Liver (tissue), 7 donors: ENCODE measurements at regions not wholly inside any gene's neighbourhood (a gene's known extent, or its start where the extent isn't known, plus 50 kb on each side); places are given as distances from the start of the nearest gene placed in this dataset.

ENCODE experiments used
- DNase-seq: peaks from one replicate; pipeline ENCODE4 v3.0.0-alpha.2; 2017; ENCODE audit warnings: low spot score
- H3K27ac ChIP-seq, 2 donors: one replicate each; pipeline ENCODE4 v1.7.0; 2013; ENCODE audit warnings: inconsistent platforms in 2 of 2, low read length in 2 of 2, control low read depth in 1 of 2, low read depth in 1 of 2, mild to moderate bottlenecking in 1 of 2
- H3K27me3 ChIP-seq, 4 donors: one replicate each; pipeline versions ENCODE4 v1.6.1 to v1.7.0; 2013; ENCODE audit warnings: low read length in 3 of 4, inconsistent platforms in 1 of 4, mild to moderate bottlenecking in 1 of 4, moderate library complexity in 1 of 4; ENCODE audit not compliant: control insufficient read depth in 4 of 4, insufficient read depth in 4 of 4
- H3K36me3 ChIP-seq, 4 donors: one replicate each; pipeline versions ENCODE4 v1.6.1 to v1.7.0; 2013; ENCODE audit warnings: low read length in 3 of 4, mild to moderate bottlenecking in 3 of 4, low read depth in 1 of 4, moderate library complexity in 1 of 4; ENCODE audit not compliant: control insufficient read depth in 4 of 4, insufficient read depth in 3 of 4
- H3K4me1 ChIP-seq, 4 donors: one replicate each; pipeline versions ENCODE4 v1.6.1 to v1.7.0; 2013; ENCODE audit warnings: low read length in 3 of 4, mild to moderate bottlenecking in 3 of 4, moderate library complexity in 1 of 4; ENCODE audit not compliant: control insufficient read depth in 4 of 4, insufficient read depth in 4 of 4
- H3K4me3 ChIP-seq, 3 donors: one replicate each; pipeline versions ENCODE4 v1.6.1 to v1.7.0; 2013; ENCODE audit warnings: low read length in 3 of 3, control low read depth in 1 of 3, low read depth in 1 of 3, mild to moderate bottlenecking in 1 of 3
- H3K9ac ChIP-seq, 2 donors: one replicate each; pipeline ENCODE4 v1.7.0; 2013; ENCODE audit warnings: low read length in 2 of 2, mild to moderate bottlenecking in 2 of 2, moderate library complexity in 2 of 2, control low read depth in 1 of 2, low read depth in 1 of 2
- H3K9me3 ChIP-seq, 4 donors: one replicate each; pipeline versions ENCODE4 v1.6.1 to v1.7.0; 2013; ENCODE audit warnings: low read length in 3 of 4; ENCODE audit not compliant: control insufficient read depth in 4 of 4
- EGR1 ChIP-seq, 2 donors: IDR thresholded peaks; 2 replicates each; pipeline ENCODE4 v1.6.1; 2016 to 2018; ENCODE audit warnings: antibody characterized with exemption in 2 of 2, low read depth in 2 of 2
- FOXA2 ChIP-seq: IDR thresholded peaks from 2 replicates; pipeline ENCODE4 v1.6.1; 2016; ENCODE audit warnings: antibody characterized with exemption
- GABPA ChIP-seq, 2 donors: IDR thresholded peaks in 1 of 2; conservative IDR thresholded peaks in 1 of 2; 2 replicates each; pipeline ENCODE4 v1.6.1; 2016; ENCODE audit warnings: antibody characterized with exemption in 2 of 2, mild to moderate bottlenecking in 1 of 2, moderate library complexity in 1 of 2
- HNF4A ChIP-seq, 2 donors: conservative IDR thresholded peaks; 2 replicates each; pipeline ENCODE4 v1.6.1; 2016; ENCODE audit warnings: antibody characterized with exemption in 2 of 2, mild to moderate bottlenecking in 2 of 2
- HNF4G ChIP-seq: IDR thresholded peaks from 2 replicates; pipeline ENCODE4 v1.6.1; 2016; ENCODE audit warnings: antibody characterized with exemption
- JUND ChIP-seq, 2 donors: IDR thresholded peaks; 2 replicates each; pipeline ENCODE4 v1.6.1; 2016; ENCODE audit warnings: antibody characterized with exemption in 2 of 2
- NR2F2 ChIP-seq: IDR thresholded peaks from 2 replicates; pipeline ENCODE4 v1.6.1; 2016; ENCODE audit warnings: antibody characterized with exemption
- RXRA ChIP-seq, 2 donors: IDR thresholded peaks; 2 replicates each; pipeline ENCODE4 v1.6.1; 2017 to 2018; ENCODE audit warnings: antibody characterized with exemption in 2 of 2, mild to moderate bottlenecking in 1 of 2
- YY1 ChIP-seq: IDR thresholded peaks from 2 replicates; pipeline ENCODE4 v1.6.1; 2016; ENCODE audit warnings: antibody characterized with exemption, mild to moderate bottlenecking
- ZBTB33 ChIP-seq: IDR thresholded peaks from 2 replicates; pipeline ENCODE4 v1.6.1; 2016; ENCODE audit warnings: antibody characterized with exemption
- WGBS: extraction: QIAGEN DNeasy Blood & Tissue Kit; methylation state at CpG from one replicate; pipeline ENCODE4 v1.1.7; 2013; 5-methylcytosine and 5-hydroxymethylcytosine counted together
- TF ChIP-seq, protein P1 (sequence below): IDR thresholded peaks from 2 replicates; pipeline ENCODE4 v1.6.1; 2016; ENCODE audit warnings: antibody characterized with exemption, mild to moderate bottlenecking
- TF ChIP-seq, protein P2 (sequence below): IDR thresholded peaks from 2 replicates; pipeline ENCODE4 v1.6.1; 2016; ENCODE audit warnings: antibody characterized with exemption
- donor health status: healthy.
- donor health status: healthy.
- donor health status: healthy.
- donor health status: healthy.

GRCh38 chr3:31048143-31048542 is 153.7 kb upstream of the GADL1 start:
- TF ChIP-seq HNF4G (no peak), HNF4A (conservative IDR thresholded peaks at IDR 0.05) (no peak)
- H3K4me3 ChIP-seq, result no peak overlapping the region
- no peak for DNase-seq
- no peak overlapping the region for H3K9ac ChIP-seq
- no peak overlapping the region for H3K27ac ChIP-seq
- peaks cover 0 to 4% (median under 1%) of the 10 kb centered on the region in 4 donors for H3K9me3 ChIP-seq
- peaks cover 0 to 6% (median 1%) of the 10 kb centered on the region in 4 donors for H3K27me3 ChIP-seq
- no peaks in the 10 kb centered on the region for H3K4me1 ChIP-seq
- H3K36me3 ChIP-seq, result no peaks in the 10 kb centered on the region
- 85% methylated on average over 2 of the region's 2 CpGs for WGBS

DNA sequence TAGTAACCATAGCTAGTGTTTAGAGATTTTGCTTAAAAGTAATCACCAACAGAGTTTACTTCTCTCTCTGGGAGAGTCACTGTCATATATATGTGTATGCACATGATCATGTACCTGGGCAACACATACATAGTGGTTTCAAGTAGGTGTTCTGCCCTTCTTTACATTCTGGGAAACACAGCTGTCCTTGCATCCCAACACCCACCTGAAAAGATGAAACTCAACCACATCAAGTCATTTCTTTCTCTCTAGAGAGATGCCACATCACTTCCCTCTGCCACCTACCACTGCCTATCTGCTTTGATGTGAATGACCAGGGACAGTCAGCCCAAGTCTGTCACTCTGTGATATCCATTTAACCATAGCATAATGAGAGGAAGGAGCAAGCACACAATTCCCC is 155.8 kb upstream of the GADL1 start:
- H3K4me1 ChIP-seq, result no peaks in the 10 kb centered on the region
- TF ChIP-seq HNF4G (no peak), RXRA (IDR thresholded peaks at IDR 0.05) (no peak), YY1 (no peak)

GRCh38 chr3:31051226-31051625 is 156.8 kb upstream of the GADL1 start:
- Histone ChIP-seq H3K27ac (no peak overlapping the region), H3K9me3 (no peaks in the 10 kb centered on the region), H3K9ac (no peak overlapping the region), H3K27me3 (peaks cover 0 to 6% (median 2%) of the 10 kb centered on the region in 4 donors), H3K36me3 (no peaks in the 10 kb centered on the region), H3K4me3 (no peak overlapping the region), H3K4me1 (no peaks in the 10 kb centered on the region)
- no peak for TF ChIP-seq HNF4G
- no peak for TF ChIP-seq ZBTB33
- TF ChIP-seq HNF4A (conservative IDR thresholded peaks at IDR 0.05), result no peak
- TF ChIP-seq RXRA (IDR thresholded peaks at IDR 0.05), result no peak
- TF ChIP-seq, protein P1, sequence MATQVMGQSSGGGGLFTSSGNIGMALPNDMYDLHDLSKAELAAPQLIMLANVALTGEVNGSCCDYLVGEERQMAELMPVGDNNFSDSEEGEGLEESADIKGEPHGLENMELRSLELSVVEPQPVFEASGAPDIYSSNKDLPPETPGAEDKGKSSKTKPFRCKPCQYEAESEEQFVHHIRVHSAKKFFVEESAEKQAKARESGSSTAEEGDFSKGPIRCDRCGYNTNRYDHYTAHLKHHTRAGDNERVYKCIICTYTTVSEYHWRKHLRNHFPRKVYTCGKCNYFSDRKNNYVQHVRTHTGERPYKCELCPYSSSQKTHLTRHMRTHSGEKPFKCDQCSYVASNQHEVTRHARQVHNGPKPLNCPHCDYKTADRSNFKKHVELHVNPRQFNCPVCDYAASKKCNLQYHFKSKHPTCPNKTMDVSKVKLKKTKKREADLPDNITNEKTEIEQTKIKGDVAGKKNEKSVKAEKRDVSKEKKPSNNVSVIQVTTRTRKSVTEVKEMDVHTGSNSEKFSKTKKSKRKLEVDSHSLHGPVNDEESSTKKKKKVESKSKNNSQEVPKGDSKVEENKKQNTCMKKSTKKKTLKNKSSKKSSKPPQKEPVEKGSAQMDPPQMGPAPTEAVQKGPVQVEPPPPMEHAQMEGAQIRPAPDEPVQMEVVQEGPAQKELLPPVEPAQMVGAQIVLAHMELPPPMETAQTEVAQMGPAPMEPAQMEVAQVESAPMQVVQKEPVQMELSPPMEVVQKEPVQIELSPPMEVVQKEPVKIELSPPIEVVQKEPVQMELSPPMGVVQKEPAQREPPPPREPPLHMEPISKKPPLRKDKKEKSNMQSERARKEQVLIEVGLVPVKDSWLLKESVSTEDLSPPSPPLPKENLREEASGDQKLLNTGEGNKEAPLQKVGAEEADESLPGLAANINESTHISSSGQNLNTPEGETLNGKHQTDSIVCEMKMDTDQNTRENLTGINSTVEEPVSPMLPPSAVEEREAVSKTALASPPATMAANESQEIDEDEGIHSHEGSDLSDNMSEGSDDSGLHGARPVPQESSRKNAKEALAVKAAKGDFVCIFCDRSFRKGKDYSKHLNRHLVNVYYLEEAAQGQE, result no peak
- TF ChIP-seq GABPA (IDR thresholded peaks at IDR 0.05 in 1 of 2, conservative IDR thresholded peaks at IDR 0.05 in 1 of 2), result no peak
- TF ChIP-seq, protein P2, sequence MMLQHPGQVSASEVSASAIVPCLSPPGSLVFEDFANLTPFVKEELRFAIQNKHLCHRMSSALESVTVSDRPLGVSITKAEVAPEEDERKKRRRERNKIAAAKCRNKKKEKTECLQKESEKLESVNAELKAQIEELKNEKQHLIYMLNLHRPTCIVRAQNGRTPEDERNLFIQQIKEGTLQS, result no peak
- no peak for TF ChIP-seq FOXA2
- no peak for TF ChIP-seq JUND (IDR thresholded peaks at IDR 0.05)
- no peak for TF ChIP-seq YY1
- no peak for TF ChIP-seq NR2F2
- TF ChIP-seq EGR1 (IDR thresholded peaks at IDR 0.05; ENCODE audit: low read depth in 2 of 2), result no peak
- 75% methylated on average over 1 of the region's 1 CpG for WGBS
- no peak for DNase-seq

More for the DNA sequence above, 155.8 kb upstream of the GADL1 start:
- H3K27ac ChIP-seq, result no peak overlapping the region
- H3K9me3 ChIP-seq, result no peaks in the 10 kb centered on the region
- H3K4me3 ChIP-seq, result no peak overlapping the region
- H3K36me3 ChIP-seq, result no peaks in the 10 kb centered on the region
- H3K27me3 ChIP-seq, result peaks cover 0 to 6% (median 1%) of the 10 kb centered on the region in 4 donors
- no peak for DNase-seq
- no peak overlapping the region for H3K9ac ChIP-seq
